CD4-positive, alpha-beta T cell treated with Interleukin-2 at 100 ng/mL for 4 hours (primary cell): ENCODE measurements at regions not wholly inside any gene's neighbourhood (a gene's known extent, or its start where the extent isn't known, plus 50 kb on each side); places are given as distances from the start of the nearest gene placed in this dataset.
"Not testable (repeated sequence)": the region's sequence is repeated elsewhere in the genome, so short reads cannot be mapped to it uniquely, and the experiment has no call there.

ENCODE experiments used
- DNase-seq: peaks from one replicate; pipeline ENCODE4 v3.0.0-alpha.2; 2020; ENCODE audit warnings: low spot score

DNA sequence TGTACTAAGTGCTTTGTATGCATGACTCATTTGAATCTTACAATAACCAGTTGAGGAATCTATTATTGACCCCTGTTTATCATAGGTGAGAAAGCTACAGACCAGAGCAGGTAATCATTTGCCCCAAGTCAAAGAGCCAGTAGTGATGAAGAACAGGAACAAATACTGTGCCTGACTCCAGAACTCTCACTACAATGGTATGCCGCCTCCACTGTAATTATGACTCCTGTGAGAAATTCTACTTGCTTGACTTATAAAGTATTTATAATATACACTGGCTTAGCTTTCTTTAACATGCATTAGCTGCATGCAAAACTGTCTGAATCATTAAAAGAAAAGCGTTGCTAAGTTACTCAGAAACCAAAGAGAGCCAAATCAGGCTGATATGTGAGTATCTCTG is 92.6 kb downstream of the ZNF281 start:
- no peak for DNase-seq

DNA sequence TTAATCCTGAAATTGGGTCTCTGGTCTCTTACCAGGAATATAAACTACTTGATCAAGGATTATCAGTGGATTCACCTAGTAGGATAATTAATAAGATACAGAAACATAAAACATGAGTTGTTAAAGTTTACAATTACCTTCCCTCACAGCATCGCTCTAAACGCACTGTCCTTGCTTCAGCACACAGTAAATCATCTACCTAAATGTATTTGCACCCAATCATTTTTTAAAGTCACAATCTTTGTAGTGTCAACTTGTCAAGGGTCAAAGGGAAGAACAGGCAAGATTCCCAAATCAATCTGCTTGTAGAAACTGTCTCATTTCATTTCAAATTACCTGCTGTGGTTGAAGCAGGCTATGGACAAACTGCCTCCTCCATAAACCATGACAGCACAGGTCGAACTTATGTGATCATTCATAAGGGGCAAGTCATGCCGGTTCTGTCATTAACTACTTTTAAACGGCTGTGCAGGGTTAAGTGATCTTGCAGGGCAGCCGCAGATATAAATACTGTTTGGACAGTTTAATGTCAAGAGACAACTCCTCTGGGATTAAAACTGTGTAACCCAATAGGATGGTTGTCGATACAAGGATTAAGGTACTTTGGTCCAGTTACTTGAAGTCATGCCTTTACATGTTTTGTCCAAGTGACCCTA is 93.6 kb downstream of the ZNF281 start:
- DNase-seq = no peak

DNA sequence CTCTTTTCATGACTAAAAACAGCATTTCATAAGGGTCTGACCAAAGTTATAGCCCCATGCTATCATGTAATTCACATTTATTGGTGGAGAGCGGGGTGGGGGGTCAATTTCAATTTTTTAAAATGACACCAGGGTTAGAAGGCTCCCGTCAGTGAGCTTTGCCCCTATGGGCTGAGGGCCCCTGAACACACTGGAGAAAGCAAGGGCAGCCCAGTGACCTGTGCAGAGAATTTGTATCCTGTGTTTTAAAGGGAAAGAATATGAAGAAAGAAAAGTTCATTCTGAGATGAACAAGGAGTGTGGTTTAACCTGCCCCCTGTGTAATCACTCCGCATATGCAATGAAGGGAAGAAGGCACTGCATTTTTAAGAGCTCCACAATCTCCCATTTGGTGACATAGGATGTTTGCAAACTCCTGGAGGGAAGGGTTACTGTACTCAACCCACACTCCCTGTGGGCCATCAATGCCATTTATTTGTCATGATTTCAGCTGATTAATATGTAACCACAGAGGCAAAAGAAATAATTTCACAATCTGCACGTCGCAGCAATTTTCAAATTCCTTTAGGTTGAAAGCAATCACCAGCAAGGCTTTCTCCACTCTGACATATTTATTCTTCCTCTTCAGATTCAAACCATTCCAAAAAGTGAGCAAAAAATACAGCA is 95.6 kb downstream of the ZNF281 start:
- DNase-seq = no peak

DNA sequence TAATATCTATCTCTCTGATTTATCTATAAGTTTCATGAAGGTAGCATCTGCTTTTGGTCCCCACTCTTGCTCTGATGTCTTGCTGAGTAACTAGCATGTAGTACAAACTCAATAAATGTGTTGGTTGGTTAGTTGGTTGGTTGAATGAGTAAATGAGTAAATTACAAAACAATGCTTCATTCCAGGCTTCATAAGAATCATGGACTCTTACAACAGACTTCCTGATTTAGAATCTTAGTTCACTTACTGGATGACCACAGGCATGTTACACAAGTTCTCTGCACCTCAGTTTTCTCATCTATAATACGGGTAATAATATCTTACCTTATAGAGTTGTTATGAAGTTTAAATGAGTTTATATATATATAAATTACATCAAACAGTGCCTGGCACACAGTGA is 98.6 kb downstream of the ZNF281 start:
- DNase-seq = no peak

DNA sequence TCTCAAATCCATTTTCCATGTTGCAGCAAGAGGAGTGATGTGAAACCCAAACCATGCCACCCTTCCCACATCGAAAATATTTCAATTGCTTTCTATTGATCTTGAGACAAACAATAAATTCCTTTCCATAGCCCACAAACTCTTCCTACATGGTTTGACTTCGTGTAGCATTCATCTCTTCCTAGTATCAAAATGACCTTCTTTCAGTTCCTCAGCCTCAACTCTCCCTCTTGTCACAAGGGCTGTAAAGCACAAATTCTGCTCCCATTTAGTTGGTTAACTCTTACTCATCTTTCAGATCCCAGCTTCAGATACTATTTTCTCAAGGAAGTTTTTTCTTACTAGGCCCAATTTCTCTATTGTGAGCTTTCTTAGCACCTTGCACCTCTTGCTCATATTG is 99.0 kb downstream of the ZNF281 start:
- DNase-seq = no peak

DNA sequence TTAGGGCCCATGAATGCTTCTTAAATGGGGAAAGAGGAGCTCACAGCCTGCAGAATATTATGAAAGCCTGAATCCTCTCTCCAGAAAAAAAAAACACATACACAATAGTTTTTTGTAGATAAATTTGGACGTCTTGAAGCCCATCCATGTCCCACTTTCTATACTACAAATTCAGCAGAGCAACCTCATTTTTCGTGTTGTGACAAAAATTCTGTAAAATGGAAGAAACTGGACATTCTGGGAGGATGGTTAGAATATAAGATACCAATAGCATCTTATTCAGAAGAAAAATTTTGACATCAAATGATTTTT is 102.1 kb downstream of the ZNF281 start:
- DNase-seq = no peak

DNA sequence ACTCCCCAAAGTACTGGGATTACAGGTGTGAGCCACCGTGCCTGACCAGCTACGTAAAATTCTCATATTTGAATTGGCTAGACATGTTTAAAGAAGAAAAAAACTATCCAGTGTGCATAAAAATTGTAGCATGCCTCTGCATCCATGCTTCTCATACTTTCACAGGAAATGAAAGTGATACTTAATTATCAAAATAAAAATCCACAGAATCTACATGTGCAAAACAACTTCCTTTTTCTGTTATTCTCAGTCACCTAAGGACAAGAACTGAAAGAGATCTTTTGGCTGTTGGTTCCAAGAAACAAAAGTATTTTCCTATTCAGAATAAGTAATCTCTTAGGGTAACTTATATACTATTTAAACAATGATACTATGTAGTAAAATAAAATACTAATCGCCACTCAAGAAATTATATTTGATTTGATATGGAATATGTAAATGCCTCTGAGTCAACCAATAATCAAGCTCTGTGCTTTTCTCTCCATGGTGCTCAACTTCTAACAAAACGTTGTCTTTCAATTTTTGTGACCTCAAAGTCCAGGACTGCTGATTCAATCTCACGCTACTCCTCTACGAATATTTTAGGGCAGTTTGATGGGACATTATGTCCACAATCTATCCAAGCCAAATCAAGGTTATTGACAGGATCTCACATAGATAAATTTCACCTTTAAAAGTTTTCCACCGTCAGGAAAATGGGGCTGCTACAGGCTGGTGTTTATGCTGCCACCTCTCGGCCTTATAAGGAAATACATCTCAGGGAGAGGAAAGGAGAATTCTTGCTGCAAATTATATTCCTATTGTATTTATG is 102.7 kb downstream of the ZNF281 start:
- peak; percentile 49 for DNase-seq

DNA sequence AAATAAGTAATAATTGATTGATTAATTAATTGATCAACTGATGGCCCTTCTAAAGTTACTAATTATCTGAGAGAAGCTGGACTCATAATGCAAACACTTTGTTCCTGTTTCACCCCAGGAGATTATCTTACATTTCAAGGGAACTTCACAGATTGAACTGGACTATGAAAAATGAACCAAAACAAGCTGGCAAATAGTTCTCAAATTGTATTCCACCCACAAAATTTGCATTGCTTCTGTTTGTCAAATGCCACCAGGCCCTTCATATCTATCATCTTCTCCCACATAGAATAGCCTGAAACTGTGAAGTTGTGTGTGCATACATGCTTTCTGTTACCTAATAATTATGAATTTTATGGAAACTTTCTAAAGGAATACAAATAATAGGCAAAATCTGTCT is 104.0 kb downstream of the ZNF281 start:
- DNase-seq = no peak

DNA sequence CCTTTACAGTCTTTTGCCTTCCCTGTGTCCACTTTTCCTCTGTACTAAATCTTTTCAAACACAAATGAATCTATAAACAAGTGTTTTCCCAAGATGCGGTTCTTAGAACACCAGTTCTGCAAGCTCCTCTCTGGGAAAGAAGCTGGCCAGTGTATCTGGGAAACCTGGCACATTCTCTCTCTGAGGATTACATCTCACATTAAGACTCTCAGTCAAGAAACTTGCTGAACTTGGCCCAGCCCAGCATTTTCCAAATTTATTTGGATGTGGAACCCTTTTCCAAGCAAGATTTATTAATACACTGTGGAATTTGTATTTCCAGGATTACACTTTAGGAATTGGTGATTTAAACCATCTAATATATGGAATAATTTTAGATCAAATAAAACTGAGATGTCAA is 105.7 kb downstream of the ZNF281 start:
- no peak for DNase-seq

DNA sequence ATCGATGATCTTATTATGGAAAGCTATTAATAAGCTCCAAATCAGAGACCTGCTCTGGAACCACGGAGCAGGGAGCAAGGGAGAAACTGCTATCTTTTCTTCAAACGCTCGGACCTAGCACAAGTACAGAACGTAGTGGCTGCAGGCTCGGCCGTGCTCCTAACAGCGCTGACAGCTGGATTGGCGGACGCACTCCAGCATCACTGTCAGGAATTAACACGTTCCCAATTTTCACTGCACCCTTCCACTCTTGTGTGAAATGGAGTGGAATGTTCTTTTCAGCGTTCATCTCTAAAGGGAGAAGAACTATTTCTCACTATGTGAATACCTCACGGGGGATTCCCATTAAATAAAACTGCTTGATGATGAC is 106.9 kb downstream of the ZNF281 start:
- DNase-seq = no peak

DNA sequence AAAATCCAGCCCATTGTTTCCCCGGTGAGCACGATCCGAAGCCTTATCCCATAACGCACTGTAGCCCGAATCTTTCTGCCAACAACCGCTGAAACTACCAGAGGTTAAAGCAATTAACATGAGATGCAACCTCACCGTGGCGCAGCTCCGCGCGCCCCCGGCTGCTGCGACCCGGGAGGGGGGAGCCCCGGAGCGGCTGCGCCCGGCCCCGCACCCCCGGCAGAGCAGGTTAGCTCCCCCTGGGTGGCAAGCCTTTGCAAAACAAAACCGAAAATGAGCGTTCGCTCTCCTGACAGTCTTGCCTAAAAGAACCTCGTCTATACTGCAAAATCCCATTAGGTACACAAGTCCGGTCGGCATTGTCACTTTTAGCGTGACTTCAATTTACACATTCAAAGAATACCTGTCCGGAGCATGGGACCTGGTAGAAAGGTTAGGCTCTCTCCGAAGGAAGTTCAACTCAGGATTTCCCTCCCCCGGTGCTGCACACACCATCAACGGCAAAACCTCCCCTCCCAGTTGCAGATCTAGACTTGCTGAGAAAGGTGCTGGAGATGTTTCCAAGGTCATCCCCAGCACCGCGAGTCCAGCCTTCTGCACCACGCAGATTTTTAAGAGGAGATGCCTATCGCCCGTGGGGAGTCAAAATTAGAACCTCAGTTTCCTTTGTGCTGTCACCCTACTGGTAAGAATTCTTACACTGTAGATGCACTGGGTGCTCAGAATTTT is 107.5 kb downstream of the ZNF281 start:
- peak; percentile 67 for DNase-seq

DNA sequence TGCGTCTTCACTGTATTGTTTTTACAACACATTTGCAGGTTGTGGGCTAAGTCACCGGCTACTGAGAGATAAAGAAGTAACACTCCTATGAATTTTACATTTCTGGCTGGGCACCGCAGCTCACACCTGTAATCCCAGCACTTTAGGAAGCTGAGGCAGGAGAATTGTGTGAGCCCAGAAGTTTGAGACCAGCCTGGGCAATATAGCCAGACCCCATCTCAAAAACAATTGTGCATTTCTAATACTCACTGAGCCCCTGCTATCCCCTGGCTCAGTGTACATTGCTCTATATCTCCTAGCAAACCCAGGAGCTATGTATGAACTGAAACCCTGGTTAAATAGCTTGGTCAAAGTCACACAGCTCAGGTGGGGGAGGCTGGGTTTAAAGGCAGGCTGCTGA is 108.7 kb downstream of the ZNF281 start:
- DNase-seq = no peak

DNA sequence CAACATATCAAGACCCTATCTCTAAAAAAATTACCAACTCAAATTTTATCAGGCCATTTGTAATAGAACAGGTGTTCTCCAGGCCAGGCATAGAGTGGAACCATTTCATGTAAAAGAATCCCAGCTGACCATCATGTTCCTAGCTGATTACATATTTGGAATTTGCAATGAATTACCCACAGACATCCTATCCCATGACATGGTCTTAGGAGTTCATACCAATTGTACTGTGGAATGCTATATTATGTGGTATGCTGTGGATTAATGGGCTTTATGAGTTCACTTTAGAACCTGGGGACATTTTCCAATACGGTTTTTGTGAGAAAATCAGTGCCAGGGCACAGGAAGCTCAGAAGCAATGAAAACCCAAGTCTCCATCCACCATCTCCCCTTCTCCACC is 110.3 kb downstream of the ZNF281 start:
- DNase-seq = no peak

DNA sequence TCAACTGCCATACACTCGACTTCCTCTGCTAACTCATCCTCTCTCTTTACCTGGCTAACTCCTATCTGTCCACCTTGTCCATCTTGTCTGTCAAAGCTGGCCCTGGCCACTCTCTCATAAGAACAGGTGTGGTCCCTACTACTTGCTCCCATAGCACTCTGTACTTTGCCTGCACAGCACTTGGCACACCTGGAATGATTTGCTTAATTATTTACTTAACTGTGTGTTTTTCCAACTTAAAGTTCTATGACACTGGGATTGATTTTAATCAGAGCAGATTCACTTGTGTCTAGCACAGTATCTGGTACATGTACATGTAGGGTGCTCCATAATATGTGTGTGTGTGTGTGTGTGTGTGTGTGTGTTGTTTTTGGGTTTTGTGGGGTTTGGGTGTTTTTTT is 111.6 kb downstream of the ZNF281 start:
- DNase-seq = no peak

DNA sequence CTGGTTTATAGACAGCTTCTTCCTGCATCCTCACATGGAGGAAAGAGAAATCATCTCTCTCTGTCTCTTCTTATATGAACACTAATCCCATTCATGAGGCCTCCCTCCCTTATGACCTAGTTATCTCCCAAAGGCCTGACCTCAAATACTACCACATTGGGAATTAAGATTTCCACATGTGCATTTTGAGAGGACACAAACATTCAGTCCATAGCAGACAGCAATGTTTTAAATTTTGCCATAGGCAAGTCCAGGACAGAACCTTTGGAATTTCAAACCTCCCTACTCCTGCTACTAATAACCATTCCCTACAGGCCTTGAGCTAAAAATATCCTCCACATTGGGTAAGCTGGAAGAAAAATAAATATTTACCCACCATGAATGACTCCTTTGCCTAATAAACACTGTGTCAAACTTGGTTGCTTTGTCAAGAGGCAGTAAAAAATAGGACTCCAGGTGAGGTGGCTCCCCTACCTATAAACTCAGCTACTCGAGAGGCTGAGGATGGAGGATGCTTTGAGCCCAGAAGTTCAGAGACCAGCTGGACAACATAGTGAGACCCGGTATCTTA is 113.7 kb downstream of the ZNF281 start:
- no peak for DNase-seq

DNA sequence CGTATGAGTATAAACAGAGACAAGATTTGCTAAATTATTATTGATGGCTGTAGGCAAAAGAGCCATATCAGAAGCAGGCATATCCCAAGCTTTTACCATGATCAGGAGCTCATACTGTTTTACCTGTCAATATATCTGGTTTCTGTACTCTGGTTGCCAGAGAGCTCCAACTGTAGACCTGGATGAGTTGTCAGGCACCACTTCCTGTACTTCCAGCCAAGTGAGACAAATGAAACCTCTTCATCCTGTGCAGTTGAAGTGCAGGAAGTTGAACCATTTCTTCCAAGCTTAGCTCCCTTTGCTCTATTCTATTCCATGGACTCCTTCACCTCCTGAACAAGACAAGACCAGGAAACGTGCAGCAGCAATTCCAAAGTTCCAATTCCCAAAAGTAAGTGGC is 115.6 kb downstream of the ZNF281 start:
- DNase-seq = no peak

DNA sequence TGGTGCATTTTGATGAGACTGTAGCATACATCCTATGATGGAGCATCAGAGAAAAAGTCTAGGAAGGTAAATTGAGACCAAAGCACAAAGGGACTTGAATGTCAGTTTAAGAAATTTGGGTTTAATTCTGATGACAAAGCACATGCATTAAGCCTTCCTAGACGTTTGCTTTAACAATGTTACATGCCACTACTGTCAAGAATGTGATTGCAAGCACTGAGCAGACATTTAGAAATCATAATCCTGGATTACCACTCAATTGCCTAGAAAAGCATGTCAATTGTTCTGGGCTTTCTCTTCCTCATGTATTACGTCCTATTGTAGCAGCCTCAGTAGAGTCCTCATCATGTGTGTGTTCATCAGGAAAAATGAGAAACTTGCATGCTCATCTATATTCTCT is 117.1 kb downstream of the ZNF281 start:
- no peak for DNase-seq

DNA sequence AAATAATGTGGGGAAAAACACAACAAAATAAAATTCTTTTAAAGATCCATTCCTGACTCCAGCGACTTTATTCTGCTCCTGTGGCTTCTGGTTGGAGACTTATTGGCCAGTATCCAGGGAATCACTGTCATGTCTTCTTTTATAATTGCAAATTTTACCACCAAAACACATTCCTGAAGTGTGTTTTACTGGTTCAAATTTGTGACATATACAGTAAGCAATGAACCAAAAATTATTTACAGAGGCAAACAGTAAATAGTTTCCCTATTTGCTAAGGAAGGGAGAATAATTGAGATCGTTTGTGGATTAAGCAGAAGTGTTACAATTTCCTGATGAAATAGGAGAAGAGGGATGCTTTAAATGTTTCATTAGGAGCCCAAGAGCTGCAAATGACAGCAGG is 118.7 kb downstream of the ZNF281 start:
- DNase-seq = no peak

DNA sequence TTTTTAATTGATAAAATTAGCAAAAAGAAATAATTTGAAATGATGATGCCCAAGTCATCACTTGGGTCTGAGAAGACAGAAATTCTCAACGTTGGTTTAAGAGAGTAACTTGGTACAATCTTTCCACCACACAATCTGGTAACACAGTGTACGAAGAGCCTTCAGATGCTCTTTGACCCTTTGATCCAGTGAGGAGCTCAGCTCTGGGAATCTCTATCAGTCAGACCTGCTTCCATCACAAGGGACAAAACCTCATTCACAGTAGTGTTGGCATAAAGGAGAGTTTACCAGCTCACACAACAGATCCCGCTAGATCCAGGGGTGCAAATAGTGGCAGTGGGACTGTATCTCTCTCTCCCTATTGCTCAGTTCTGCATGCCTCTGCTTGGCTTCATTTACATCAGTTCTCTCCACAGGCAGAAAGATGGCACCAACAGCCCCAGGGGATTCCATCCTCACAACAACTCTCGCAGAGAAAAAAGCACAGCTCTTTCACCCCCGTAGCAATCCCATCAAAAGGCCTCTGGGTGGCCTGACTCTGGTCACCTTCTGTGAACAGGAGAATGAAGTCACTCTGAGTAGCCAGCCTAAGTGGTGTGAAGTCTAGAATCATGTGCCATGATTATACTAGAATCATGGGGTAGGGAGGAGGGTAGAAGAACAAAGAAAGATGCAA is 119.7 kb downstream of the ZNF281 start:
- DNase-seq = no peak

DNA sequence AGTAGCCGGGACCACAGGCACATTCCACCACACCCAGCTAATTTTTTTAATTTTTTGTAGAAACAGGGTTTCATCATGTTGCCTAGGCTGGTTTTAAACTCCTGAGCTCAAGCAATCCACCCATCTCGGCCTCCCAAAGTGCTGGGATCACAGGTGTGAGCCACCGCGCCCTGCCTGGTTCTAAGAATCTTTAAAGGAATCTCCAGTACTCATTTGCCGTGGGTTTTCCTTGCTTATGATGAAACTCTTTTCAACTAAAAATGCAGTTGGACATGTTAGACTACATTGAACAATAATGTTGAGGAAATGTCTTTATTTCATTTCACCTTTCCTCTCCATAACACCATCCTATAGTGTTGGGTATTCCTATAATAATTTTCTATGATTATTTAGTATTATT is 121.6 kb downstream of the ZNF281 start:
- no peak for DNase-seq

DNA sequence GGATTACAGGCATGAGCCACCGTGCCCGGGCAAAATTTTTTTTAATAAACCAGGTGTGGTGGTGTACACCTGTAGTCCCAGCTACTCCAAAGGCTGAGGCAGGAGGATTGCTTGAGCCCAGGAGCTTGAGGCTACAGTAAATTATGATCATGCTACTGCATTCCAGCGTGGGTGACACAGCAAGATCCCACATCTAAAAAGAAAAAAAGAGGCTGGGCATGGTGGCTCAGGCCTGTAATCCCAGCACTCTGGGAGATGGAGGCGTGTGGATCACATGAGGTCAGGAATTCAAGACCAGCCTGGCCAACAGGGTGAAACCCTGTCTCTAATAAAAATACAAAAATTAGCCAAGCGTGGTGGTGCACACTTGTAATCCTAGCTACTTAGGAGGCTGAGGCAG is 125.6 kb downstream of the ZNF281 start:
- not testable (repeated sequence) for DNase-seq

DNA sequence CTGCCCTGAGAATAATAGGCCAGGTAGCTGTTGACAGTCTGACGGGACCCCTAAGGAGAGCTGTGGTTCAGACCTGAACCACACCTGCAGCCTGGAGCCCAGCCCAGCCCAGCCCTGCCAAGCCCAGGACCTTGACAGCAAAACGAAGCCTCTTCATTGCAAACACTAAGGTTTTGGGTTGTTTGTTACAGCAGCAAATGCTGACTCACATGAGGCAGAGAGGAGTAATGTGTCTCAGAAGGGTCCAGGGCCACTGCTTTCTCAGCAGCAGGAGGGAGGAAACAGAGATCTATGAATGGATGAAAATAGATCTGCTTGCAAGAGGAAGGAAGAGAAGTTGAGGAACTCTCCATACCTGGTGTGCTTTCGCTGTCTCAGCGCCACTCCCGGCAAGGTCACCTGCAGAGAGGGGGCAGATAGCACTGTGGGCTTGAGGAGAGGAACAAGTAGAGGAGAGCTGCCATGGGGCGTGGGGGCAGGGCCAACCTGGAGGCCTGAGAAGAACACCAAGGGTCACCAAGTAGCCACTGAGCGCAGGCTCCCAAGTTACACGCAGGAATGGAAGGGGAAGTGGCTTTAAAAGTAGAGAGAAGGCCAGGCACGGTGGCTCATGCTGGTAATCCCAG is 127.2 kb downstream of the ZNF281 start:
- DNase-seq = no peak
